ENCODE measurements at regions not wholly inside any gene's neighbourhood (a gene's known extent, or its start where the extent isn't known, plus 50 kb on each side); places are given as distances from the start of the nearest gene placed in this dataset.

DNA sequence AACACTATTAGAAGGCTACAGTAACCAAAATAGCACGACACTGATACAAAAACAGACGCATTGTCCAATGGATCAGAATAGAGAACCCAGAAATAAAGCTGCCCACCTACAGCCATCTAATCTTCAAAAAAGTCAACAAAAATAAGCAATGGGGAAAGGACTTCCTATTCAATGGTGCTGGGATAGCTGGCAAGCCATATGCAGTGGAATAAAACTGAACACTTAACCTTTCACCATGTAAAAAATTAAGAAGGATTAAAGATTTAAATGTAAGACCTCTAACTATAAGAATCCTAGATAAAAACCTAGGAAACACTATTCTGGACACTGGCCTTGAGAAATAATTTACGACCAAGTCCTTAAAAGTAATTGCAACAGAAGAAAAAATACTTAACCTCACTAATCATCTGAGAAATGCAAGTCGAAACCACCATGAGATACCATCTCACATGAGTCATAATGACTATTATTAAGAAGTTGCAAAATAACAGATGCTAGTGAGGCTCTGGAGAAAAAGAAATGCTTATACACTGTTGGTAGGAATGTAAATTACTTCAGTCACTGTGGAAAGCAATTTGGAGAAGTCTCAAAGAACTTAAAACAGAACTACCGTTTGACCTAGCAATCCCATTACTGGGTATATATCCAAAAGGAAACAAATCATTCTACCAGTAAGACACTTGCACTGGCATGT, 203.3 kb upstream of the CDH9 start:
- no peak for DNase-seq (ENCODE audit: low spot score)
- in situ Hi-C loops (cut with MboI; ENCODE audit: low pct_unique_long_range_greater_than_20kb, low sequenced_read_pairs, unreplicated experiment) = no loop called here
- TF ChIP-seq, protein P1, sequence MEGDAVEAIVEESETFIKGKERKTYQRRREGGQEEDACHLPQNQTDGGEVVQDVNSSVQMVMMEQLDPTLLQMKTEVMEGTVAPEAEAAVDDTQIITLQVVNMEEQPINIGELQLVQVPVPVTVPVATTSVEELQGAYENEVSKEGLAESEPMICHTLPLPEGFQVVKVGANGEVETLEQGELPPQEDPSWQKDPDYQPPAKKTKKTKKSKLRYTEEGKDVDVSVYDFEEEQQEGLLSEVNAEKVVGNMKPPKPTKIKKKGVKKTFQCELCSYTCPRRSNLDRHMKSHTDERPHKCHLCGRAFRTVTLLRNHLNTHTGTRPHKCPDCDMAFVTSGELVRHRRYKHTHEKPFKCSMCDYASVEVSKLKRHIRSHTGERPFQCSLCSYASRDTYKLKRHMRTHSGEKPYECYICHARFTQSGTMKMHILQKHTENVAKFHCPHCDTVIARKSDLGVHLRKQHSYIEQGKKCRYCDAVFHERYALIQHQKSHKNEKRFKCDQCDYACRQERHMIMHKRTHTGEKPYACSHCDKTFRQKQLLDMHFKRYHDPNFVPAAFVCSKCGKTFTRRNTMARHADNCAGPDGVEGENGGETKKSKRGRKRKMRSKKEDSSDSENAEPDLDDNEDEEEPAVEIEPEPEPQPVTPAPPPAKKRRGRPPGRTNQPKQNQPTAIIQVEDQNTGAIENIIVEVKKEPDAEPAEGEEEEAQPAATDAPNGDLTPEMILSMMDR (IDR thresholded peaks at IDR 0.05; ENCODE audit: extremely low read depth, insufficient read depth, missing control alignments) = no peak

DNA sequence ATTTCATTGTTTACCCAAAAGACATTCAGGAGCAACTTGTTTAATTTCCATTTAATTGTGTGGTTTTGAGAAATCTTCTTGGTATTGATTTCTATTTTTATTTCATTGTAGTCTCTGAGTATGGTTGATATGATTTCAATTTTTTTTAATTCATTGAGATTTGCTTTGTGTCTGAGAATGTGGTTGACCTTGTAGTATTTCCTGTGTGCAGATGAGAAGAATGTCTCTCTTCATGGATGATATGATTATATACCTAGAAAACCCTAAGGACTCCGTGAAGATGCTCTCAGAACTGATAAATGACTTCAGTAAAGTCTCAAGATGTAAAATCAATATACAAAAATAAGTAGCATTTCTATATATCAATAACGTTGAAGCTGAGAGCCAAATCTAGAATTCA, 202.4 kb upstream of the CDH9 start:
- in situ Hi-C loops (cut with MboI; ENCODE audit: low pct_unique_long_range_greater_than_20kb, low sequenced_read_pairs, unreplicated experiment) = no loop called here
- no peak for DNase-seq (ENCODE audit: low spot score)
- TF ChIP-seq, protein P1 (IDR thresholded peaks at IDR 0.05; ENCODE audit: extremely low read depth, insufficient read depth, missing control alignments) = no peak

DNA sequence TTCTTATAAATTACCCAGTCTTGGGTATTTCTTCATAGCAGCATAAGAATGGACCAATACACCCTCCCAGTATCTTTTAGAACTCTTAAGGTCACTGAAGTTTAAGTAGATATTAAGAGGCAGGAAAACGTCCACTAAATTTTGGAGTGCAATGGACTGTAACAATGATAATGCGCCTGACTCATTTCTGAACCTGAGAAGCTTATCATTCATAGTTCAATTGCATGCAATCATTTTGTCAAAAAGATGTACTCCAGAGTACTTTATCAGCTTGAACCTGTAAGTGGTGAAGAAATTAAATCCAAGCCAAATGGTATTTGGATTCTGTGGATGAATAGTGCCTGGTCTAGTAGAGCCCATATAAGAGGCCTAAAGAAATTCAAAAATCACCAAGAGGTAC, 196.5 kb upstream of the CDH9 start:
- TF ChIP-seq, protein P1 (IDR thresholded peaks at IDR 0.05; ENCODE audit: extremely low read depth, insufficient read depth, missing control alignments) = no peak
- in situ Hi-C loops (cut with MboI; ENCODE audit: low pct_unique_long_range_greater_than_20kb, low sequenced_read_pairs, unreplicated experiment) = no loop called here
- no peak for DNase-seq (ENCODE audit: low spot score)

DNA sequence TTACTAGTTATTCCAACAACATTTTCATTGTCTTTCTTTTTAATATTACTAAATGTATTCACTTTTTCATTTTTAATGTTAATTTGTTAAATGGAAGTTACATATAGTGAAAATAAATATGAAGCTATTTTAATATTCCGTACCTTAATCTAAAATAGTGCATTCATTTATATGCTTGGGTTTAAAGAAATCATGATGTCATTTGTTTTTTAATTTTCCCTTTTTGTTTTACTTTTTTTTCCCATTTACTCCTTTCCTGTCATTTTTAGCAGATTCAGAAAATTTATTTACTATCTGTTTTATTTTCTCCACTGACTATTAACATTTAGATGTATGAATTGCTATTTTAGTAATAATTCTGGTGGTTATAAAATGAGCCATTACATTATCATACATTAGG, 183.0 kb upstream of the CDH9 start:
- in situ Hi-C loops (cut with MboI; ENCODE audit: low pct_unique_long_range_greater_than_20kb, low sequenced_read_pairs, unreplicated experiment) = no loop called here
- no peak for DNase-seq (ENCODE audit: low spot score)
- TF ChIP-seq, protein P1 (IDR thresholded peaks at IDR 0.05; ENCODE audit: extremely low read depth, insufficient read depth, missing control alignments) = no peak

DNA sequence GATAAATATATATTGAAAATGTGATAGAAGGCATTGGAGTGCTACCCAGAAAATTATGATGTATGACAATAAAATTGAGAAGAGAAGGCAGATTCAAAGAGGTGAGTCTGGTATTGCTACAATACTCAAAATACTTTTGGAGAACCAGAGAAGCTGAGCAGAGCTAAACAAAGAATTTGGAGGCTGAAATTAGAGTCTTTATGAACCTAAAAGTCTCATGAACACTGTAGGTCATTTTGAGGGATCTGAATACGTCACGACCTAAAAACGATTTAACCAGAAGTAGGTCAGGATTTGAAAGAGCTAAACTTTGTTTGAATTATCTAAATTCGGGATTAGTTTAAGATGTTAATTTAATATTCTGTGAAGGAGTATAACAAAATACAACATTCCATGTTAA, 182.4 kb upstream of the CDH9 start:
- DNase-seq (ENCODE audit: low spot score) = no peak
- in situ Hi-C loops (cut with MboI; ENCODE audit: low pct_unique_long_range_greater_than_20kb, low sequenced_read_pairs, unreplicated experiment) = no loop called here
- TF ChIP-seq, protein P1 (IDR thresholded peaks at IDR 0.05; ENCODE audit: extremely low read depth, insufficient read depth, missing control alignments) = no peak

DNA sequence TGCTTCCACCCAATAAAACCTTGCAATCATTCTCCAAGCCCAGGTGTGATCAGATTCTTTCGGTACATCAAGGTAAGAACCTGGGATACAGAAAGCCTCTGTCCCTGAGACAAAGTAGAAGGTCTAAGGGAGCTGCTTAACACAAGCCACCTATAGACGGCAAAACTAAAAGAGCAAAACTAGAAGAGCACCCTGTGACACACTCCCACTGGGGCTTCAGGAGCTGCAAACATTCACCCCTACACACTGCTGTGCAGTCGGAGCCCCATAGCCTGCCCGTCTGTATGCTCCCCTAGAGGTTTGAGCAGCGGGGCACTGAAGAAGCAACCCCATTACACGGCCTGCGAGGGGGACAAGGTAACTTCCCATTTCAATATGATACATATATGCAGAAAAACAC, 179.6 kb upstream of the CDH9 start:
- TF ChIP-seq, protein P1 (IDR thresholded peaks at IDR 0.05; ENCODE audit: extremely low read depth, insufficient read depth, missing control alignments) = no peak
- in situ Hi-C loops (cut with MboI; ENCODE audit: low pct_unique_long_range_greater_than_20kb, low sequenced_read_pairs, unreplicated experiment) = no loop called here
- no peak for DNase-seq (ENCODE audit: low spot score)
